K562 (cell line): ENCODE measurements at regions not wholly inside any gene's neighbourhood (a gene's known extent, or its start where the extent isn't known, plus 50 kb on each side); places are given as distances from the start of the nearest gene placed in this dataset.

ENCODE experiments used
- ATAC-seq: fragments of 200-7000 bp; cut with Tn5 transposase; 3 replicates; pipeline ENCODE4 v1.9.1; 2020; ENCODE audit warnings: moderate library complexity
- BruUV-seq: library from RNA; stranded (reverse); fragments of 400-500 nt; replicated peaks from 2 replicates; lab custom pipeline; 2021; lab: Mats Ljungman, UMichigan
- CTCF ChIA-PET: fragments of 300-600 bp; formaldehyde crosslinking; extraction: SDS; loops from one replicate; lab custom pipeline; 2021; ENCODE audit warnings: low intra/inter-chr PET ratio; lab: Yijun Ruan, JAX
- POLR2A ChIA-PET: fragments of 300-600, 350-650 bp; sonication (Branson Sonifier 250); formaldehyde crosslinking; extraction: SDS; loops from one replicate; lab custom pipeline; 2021; ENCODE audit warnings: antibody characterized with exemption, inconsistent platforms; lab: Yijun Ruan, JAX
- DNase-seq, 4 experiments: peaks; one replicate each; pipeline versions ENCODE4 v3.0.0 to v3.0.0-alpha.2; 2011 to 2018; ENCODE audit warnings: low spot score in 3 of 4, mixed read lengths in 3 of 4; ENCODE audit errors: extremely low read depth in 1 of 4
- FAIRE-seq: peaks from 2 replicates; lab custom pipeline; 2011; peaks lifted over from hg19 to GRCh38; lab: Jason Lieb, UNC
- H2AFZ ChIP-seq: 2 replicates; pipeline ENCODE4 v1.6.0; 2011; ENCODE audit warnings: low read depth, low read length, control low read depth, inconsistent platforms
- H3K27ac ChIP-seq: fragments of 200-600 bp; 3 replicates; pipeline ENCODE4 v1.8.0; 2011; ENCODE audit warnings: low read depth, mild to moderate bottlenecking, control low read depth, inconsistent platforms, low read length, moderate library complexity, mixed read lengths; ENCODE audit errors: extremely low read depth
- H3K27me3 ChIP-seq, 2 experiments: fragments of 300-600 bp in 1 of 2; 2 replicates in 1 of 2; 3 replicates in 1 of 2; pipeline versions ENCODE4 v1.6.0 to v1.8.0; 2011; ENCODE audit warnings: inconsistent platforms in 2 of 2, low read length in 2 of 2, mild to moderate bottlenecking in 1 of 2, mixed read lengths in 1 of 2, moderate library complexity in 1 of 2; ENCODE audit not compliant: control insufficient read depth in 2 of 2, insufficient read depth in 2 of 2
- H3K36me3 ChIP-seq: fragments of 300-600 bp; 3 replicates; pipeline ENCODE4 v1.8.0; 2011; ENCODE audit warnings: mild to moderate bottlenecking, low read length, inconsistent platforms; ENCODE audit not compliant: control insufficient read depth, insufficient read depth
- H3K4me1 ChIP-seq, 2 experiments: fragments of 200-600 bp in 1 of 2; replicated peaks in 1 of 2; 2 replicates in 1 of 2; 3 replicates in 1 of 2; pipeline versions ENCODE4 v1.5.1 to v1.8.0; 2011; ENCODE audit warnings: inconsistent platforms in 2 of 2, low read length in 2 of 2, mild to moderate bottlenecking in 1 of 2, mixed read lengths in 1 of 2, moderate library complexity in 1 of 2; ENCODE audit not compliant: control insufficient read depth in 2 of 2, insufficient read depth in 2 of 2
- H3K4me2 ChIP-seq: 2 replicates; pipeline ENCODE4 v1.6.1; 2011; ENCODE audit warnings: low read length, control low read depth, inconsistent platforms, mixed read lengths; ENCODE audit not compliant: insufficient read depth
- H3K4me3 ChIP-seq: fragments of 200-600 bp; sonication (generic), shearing (Covaris generic); 2 replicates; pipeline ENCODE4 v1.5.1; 2016; ENCODE audit warnings: control low read depth, inconsistent platforms
- H3K79me2 ChIP-seq: fragments of 200-600 bp; 3 replicates; pipeline ENCODE4 v1.8.0; 2011; ENCODE audit warnings: low read length, inconsistent platforms; ENCODE audit not compliant: control insufficient read depth, insufficient read depth
- H3K9ac ChIP-seq, 2 experiments: 2 replicates each; pipeline versions ENCODE4 v1.6.0 to v1.6.1; 2011; ENCODE audit warnings: low read depth in 2 of 2, low read length in 2 of 2, control low read depth in 1 of 2, inconsistent platforms in 1 of 2, mild to moderate bottlenecking in 1 of 2, mixed read lengths in 1 of 2; ENCODE audit not compliant: insufficient read depth in 1 of 2
- H3K9me1 ChIP-seq: one replicate; pipeline ENCODE4 v1.6.0; 2011; ENCODE audit warnings: inconsistent platforms, mild to moderate bottlenecking, low read length, moderate library complexity; ENCODE audit not compliant: control insufficient read depth, insufficient read depth
- H3K9me3 ChIP-seq: replicated peaks from 2 replicates; pipeline ENCODE4 v1.5.1; 2011; ENCODE audit warnings: low read depth, low read length, inconsistent platforms; ENCODE audit not compliant: control insufficient read depth, insufficient read depth
- H4K20me1 ChIP-seq: replicated peaks from 2 replicates; pipeline ENCODE4 v1.6.1; 2011; ENCODE audit warnings: low read length, inconsistent platforms, mixed read lengths; ENCODE audit not compliant: control insufficient read depth, insufficient read depth
- ARNT ChIP-seq, 2 experiments: fragments of 450-650 bp; IDR thresholded peaks; 2 replicates each; pipeline ENCODE4 v1.6.1; 2016; ENCODE audit warnings: mild to moderate bottlenecking in 1 of 2
- SMARCB1 ChIP-seq: IDR thresholded peaks from 2 replicates; pipeline ENCODE4 v1.6.1; 2011; ENCODE audit warnings: improper control_type of control experiment, low read depth; ENCODE audit not compliant: insufficient read length
- ZC3H11A ChIP-seq: IDR thresholded peaks from 2 replicates; pipeline ENCODE4 v1.6.1; 2012; ENCODE audit warnings: low read depth, low read length, improper control_type of control experiment
- ZNF76 ChIP-seq: fragments of 250-450 bp; sonication (Bioruptor Pico); IDR thresholded peaks from 2 replicates; pipeline ENCODE4 v1.4.0; 2020; ENCODE audit warnings: mild to moderate bottlenecking, moderate library complexity, borderline replicate concordance
- WGBS: fragments of 100-300 bp; shearing (Covaris generic); methylation state at CpG from one replicate; pipeline ENCODE4 v1.1.6; 2016; ENCODE audit warnings: low coverage, mixed read lengths; ENCODE audit not compliant: insufficient coverage; ENCODE audit errors: missing lambda C conversion rate; 5-methylcytosine and 5-hydroxymethylcytosine counted together
- in situ Hi-C: fragments of 300-500 bp; cut with MboI; formaldehyde crosslinking; loops from 4 replicates; pipeline ENCODE4 v1.15.0; 2018; ENCODE audit warnings: inconsistent platforms, mixed read lengths
- intact Hi-C: fragments of 100-400 bp; cut with micrococcal nuclease; formaldehyde crosslinking; loops from 2 replicates; pipeline ENCODE4 v1.14.2; 2022
- TF ChIP-seq, protein P1 (sequence below): fragments of 450-650 bp; formaldehyde crosslinking; IDR thresholded peaks from 2 replicates; pipeline ENCODE4 v1.4.0; 2022; ENCODE audit warnings: mild to moderate bottlenecking, moderate library complexity
- TF ChIP-seq, protein P2 (sequence below): fragments of 450-650 bp; IDR thresholded peaks from 2 replicates; pipeline ENCODE4 v1.7.0; 2016; ENCODE audit warnings: borderline replicate concordance

DNA sequence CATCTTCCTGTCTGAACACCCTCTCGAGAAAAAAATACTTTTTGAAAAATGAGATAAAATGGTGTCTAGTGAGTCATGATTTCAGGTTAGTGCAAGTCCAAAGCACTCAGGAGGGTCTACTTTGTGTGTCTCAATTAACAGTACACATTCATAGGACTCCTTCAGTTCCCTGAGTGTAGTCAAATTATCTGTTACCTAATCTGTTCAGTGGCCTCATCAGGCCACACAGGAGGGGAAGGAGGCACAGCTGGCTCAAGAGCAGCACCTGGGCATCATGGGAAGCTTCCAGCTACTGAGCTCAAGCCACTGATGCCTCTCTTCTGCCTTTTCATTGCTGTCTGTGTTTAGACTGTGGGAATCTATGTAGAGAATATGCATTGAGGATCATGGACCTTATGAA lies 341.4 kb upstream of the SGO1 start:
- no peaks in the 10 kb centered on the region for H4K20me1 ChIP-seq
- no peaks in the 10 kb centered on the region for H3K9me3 ChIP-seq
- no peaks in the 10 kb centered on the region for H3K36me3 ChIP-seq
- H2AFZ ChIP-seq = no peak overlapping the region
- H3K4me2 ChIP-seq = no peak overlapping the region
- TF ChIP-seq ZNF76 (CRISPR knock-in tag) = no peak
- H3K9ac ChIP-seq = no peak overlapping the region
- H3K27me3 ChIP-seq = no peaks in the 10 kb centered on the region
- ChIA-PET POLR2A (no interaction called here), CTCF (interaction anchor here (0.5 to 0.6 kb wide), 2 partner anchors 154 to 956 kb away, joined by 3 read pairs; no protein-coding TSS in a partner anchor)
- ATAC-seq (no peak), DNase-seq (no peak), FAIRE-seq (no peak)
- no peaks in the 10 kb centered on the region for H3K9me1 ChIP-seq
- intact Hi-C loops = no loop called here
- H3K79me2 ChIP-seq = no peaks in the 10 kb centered on the region
- WGBS = 0% methylated on average over 1 of the region's 1 CpG
- no peak overlapping the region for H3K4me3 ChIP-seq
- no peaks in the 10 kb centered on the region for H3K4me1 ChIP-seq
- no peak overlapping the region for H3K27ac ChIP-seq
- no TSS peak for BruUV-seq
- in situ Hi-C loops = no loop called here

DNA sequence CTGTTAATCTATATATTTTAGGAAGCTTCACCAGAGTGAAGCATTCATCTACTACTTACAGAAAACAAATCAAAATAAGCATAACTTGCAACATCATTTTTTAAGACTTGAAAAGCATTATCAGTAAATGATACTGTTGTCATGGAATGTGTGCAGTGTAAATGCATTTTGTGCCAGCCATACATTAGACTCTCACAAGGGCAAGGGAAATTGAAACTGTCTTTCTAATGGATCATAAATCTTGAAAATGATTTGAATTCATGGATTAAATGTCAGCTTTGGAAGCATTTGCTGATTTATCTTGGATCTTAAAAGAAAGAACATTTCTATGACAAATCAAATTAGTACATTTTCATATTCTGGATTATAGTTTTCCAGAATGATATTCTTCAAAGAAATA lies 338.3 kb upstream of the SGO1 start:
- BruUV-seq = no TSS peak
- Histone ChIP-seq H3K4me1 (no peaks in the 10 kb centered on the region), H3K4me2 (no peak overlapping the region), H3K9me1 (no peaks in the 10 kb centered on the region), H3K36me3 (no peaks in the 10 kb centered on the region), H2AFZ (no peak overlapping the region), H3K27ac (no peak overlapping the region), H3K4me3 (no peak overlapping the region), H4K20me1 (no peaks in the 10 kb centered on the region), H3K27me3 (no peaks in the 10 kb centered on the region), H3K9ac (no peak overlapping the region), H3K9me3 (no peaks in the 10 kb centered on the region), H3K79me2 (no peaks in the 10 kb centered on the region)
- ATAC-seq = no peak
- in situ Hi-C loops (no loop called here), intact Hi-C loops (no loop called here)
- POLR2A ChIA-PET = no interaction called here
- no peak for FAIRE-seq
- DNase-seq = no peak
- TF ChIP-seq ARNT (IDR thresholded peaks at IDR 0.05) (no peak), ZC3H11A (no peak), SMARCB1 (no peak)
- TF ChIP-seq, protein P1, sequence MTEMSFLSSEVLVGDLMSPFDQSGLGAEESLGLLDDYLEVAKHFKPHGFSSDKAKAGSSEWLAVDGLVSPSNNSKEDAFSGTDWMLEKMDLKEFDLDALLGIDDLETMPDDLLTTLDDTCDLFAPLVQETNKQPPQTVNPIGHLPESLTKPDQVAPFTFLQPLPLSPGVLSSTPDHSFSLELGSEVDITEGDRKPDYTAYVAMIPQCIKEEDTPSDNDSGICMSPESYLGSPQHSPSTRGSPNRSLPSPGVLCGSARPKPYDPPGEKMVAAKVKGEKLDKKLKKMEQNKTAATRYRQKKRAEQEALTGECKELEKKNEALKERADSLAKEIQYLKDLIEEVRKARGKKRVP (CRISPR knock-in tag) = no peak
- TF ChIP-seq, protein P2, sequence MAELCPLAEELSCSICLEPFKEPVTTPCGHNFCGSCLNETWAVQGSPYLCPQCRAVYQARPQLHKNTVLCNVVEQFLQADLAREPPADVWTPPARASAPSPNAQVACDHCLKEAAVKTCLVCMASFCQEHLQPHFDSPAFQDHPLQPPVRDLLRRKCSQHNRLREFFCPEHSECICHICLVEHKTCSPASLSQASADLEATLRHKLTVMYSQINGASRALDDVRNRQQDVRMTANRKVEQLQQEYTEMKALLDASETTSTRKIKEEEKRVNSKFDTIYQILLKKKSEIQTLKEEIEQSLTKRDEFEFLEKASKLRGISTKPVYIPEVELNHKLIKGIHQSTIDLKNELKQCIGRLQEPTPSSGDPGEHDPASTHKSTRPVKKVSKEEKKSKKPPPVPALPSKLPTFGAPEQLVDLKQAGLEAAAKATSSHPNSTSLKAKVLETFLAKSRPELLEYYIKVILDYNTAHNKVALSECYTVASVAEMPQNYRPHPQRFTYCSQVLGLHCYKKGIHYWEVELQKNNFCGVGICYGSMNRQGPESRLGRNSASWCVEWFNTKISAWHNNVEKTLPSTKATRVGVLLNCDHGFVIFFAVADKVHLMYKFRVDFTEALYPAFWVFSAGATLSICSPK = no peak
- CTCF ChIA-PET = no interaction called here
